ENCODE measurements at regions not wholly inside any gene's neighbourhood (a gene's known extent, or its start where the extent isn't known, plus 50 kb on each side); places are given as distances from the start of the nearest gene placed in this dataset.

GRCh38 chr22:22398530-22399327 lies 109.8 kb downstream of the ZNF280B start:
- POLR2A ChIA-PET = no interaction called here

More at GRCh38 chr22:22398530-22399327, 109.8 kb downstream of the ZNF280B start:
- DNase-seq (ENCODE audit: low spot score) (no peak), ATAC-seq (no peak), FAIRE-seq (no peak)
- intact Hi-C loops (cut with micrococcal nuclease; ENCODE audit: unreplicated experiment) = no loop called here
- CTCF ChIA-PET (ENCODE audit: low intra/inter-chr PET ratio, low total read pairs) = no interaction called here
- no peak overlapping the region for H3K4me3 ChIP-seq (replicated peaks in 1 of 3; ENCODE audit: insufficient read depth in 1 of 3, low read depth in 2 of 3, low read length in 3 of 3)
- no peaks in the 10 kb centered on the region for H3K36me3 ChIP-seq (replicated peaks in 1 of 2; ENCODE audit: control insufficient read depth in 1 of 2, insufficient read depth in 2 of 2, low read length in 2 of 2)
- no peak overlapping the region for H3K9ac ChIP-seq (ENCODE audit: insufficient read depth, low read depth, low read length)
- no peak overlapping the region for H3K27ac ChIP-seq (ENCODE audit: extremely low read length, insufficient read depth, low read length)
- no peaks in the 10 kb centered on the region for H3K9me3 ChIP-seq (ENCODE audit: low read length)
- H3K27me3 ChIP-seq (ENCODE audit: control insufficient read depth in 1 of 2, insufficient read depth in 2 of 2, low read length in 2 of 2) = peaks cover 0 to 14% of the 10 kb centered on the region in 2 experiments; a peak in 3 of 5 replicates
- no TSS peak for BruUV-seq (replicated peaks)
- peaks cover 35% of the 10 kb centered on the region for H3K4me1 ChIP-seq (ENCODE audit: insufficient read depth, low read length)
- no peak overlapping the region for H3K4me2 ChIP-seq (ENCODE audit: low read depth, low read length)
- H2AFZ ChIP-seq (ENCODE audit: low read length) = no peak overlapping the region
- TF ChIP-seq KDM5B (CRISPR knock-in tag; IDR thresholded peaks at IDR 0.05; ENCODE audit: borderline replicate concordance) (no peak), GATA4 (IDR thresholded peaks at IDR 0.05; ENCODE audit: borderline replicate concordance, low read depth) (no peak), ZBTB34 (CRISPR knock-in tag; IDR thresholded peaks at IDR 0.05) (no peak), ZNF143 (CRISPR knock-in tag; IDR thresholded peaks at IDR 0.05) (no peak), SNRNP70 (IDR thresholded peaks at IDR 0.05; ENCODE audit: low read depth, low read length) (no peak), PCBP2 (optimal IDR thresholded peaks at IDR 0.05; ENCODE audit: low read depth, low read length, poor library complexity, severe bottlenecking) (no peak)
- TF ChIP-seq, protein P1, sequence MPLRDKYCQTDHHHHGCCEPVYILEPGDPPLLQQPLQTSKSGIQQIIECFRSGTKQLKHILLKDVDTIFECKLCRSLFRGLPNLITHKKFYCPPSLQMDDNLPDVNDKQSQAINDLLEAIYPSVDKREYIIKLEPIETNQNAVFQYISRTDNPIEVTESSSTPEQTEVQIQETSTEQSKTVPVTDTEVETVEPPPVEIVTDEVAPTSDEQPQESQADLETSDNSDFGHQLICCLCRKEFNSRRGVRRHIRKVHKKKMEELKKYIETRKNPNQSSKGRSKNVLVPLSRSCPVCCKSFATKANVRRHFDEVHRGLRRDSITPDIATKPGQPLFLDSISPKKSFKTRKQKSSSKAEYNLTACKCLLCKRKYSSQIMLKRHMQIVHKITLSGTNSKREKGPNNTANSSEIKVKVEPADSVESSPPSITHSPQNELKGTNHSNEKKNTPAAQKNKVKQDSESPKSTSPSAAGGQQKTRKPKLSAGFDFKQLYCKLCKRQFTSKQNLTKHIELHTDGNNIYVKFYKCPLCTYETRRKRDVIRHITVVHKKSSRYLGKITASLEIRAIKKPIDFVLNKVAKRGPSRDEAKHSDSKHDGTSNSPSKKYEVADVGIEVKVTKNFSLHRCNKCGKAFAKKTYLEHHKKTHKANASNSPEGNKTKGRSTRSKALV (CRISPR knock-in tag; IDR thresholded peaks at IDR 0.05) = no peak
- TF ChIP-seq, protein P2, sequence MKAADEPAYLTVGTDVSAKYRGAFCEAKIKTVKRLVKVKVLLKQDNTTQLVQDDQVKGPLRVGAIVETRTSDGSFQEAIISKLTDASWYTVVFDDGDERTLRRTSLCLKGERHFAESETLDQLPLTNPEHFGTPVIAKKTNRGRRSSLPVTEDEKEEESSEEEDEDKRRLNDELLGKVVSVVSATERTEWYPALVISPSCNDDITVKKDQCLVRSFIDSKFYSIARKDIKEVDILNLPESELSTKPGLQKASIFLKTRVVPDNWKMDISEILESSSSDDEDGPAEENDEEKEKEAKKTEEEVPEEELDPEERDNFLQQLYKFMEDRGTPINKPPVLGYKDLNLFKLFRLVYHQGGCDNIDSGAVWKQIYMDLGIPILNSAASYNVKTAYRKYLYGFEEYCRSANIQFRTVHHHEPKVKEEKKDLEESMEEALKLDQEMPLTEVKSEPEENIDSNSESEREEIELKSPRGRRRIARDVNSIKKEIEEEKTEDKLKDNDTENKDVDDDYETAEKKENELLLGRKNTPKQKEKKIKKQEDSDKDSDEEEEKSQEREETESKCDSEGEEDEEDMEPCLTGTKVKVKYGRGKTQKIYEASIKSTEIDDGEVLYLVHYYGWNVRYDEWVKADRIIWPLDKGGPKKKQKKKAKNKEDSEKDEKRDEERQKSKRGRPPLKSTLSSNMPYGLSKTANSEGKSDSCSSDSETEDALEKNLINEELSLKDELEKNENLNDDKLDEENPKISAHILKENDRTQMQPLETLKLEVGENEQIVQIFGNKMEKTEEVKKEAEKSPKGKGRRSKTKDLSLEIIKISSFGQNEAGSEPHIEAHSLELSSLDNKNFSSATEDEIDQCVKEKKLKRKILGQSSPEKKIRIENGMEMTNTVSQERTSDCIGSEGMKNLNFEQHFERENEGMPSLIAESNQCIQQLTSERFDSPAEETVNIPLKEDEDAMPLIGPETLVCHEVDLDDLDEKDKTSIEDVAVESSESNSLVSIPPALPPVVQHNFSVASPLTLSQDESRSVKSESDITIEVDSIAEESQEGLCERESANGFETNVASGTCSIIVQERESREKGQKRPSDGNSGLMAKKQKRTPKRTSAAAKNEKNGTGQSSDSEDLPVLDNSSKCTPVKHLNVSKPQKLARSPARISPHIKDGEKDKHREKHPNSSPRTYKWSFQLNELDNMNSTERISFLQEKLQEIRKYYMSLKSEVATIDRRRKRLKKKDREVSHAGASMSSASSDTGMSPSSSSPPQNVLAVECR (CRISPR knock-in tag; IDR thresholded peaks at IDR 0.05; ENCODE audit: borderline replicate concordance) = no peak
- H3K79me2 ChIP-seq (ENCODE audit: insufficient read depth, low read length) = no peaks in the 10 kb centered on the region
- no peaks in the 10 kb centered on the region for H4K20me1 ChIP-seq (ENCODE audit: insufficient read depth, low read length)
- in situ Hi-C loops (cut with HindIII; ENCODE audit: extremely low pct_ligation_motif_present, low pct_unique_long_range_greater_than_20kb) = no loop called here
- WGBS (ENCODE audit: low lambda C conversion rate) = 30% methylated on average over 3 of the region's 5 CpGs

Data from HepG2 (cell line).